GM19043 (cell line): ENCODE measurements at regions not wholly inside any gene's neighbourhood (a gene's known extent, or its start where the extent isn't known, plus 50 kb on each side); places are given as distances from the start of the nearest gene placed in this dataset.

ENCODE experiments used
- ATAC-seq: cut with Tn5 transposase; IDR thresholded peaks from one replicate; pipeline ENCODE4 v1.9.1; 2021; ENCODE audit warnings: low read depth; ENCODE audit not compliant: unreplicated experiment

GRCh38 chr4:4696530-4696929 lies 154.7 kb upstream of the STX18 start:
- no peak for ATAC-seq

DNA sequence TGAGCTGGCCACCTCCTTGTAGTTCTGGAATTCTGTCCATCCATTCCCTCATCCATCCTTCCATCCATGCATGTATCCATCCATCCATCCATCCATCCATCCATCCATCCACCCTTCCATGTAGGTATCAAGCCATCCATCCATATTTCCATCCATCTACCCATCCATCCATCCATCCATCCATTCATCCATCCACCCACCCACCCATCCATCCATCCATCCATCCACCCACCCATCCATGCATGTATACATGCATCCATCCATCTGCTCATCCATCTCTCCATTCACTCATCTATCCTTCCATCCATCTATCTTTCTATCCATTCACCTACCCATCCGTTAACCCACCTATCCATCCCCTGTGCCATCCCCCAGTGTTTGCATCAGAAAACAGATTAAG lies 153.6 kb upstream of the STX18 start:
- no peak for ATAC-seq

DNA sequence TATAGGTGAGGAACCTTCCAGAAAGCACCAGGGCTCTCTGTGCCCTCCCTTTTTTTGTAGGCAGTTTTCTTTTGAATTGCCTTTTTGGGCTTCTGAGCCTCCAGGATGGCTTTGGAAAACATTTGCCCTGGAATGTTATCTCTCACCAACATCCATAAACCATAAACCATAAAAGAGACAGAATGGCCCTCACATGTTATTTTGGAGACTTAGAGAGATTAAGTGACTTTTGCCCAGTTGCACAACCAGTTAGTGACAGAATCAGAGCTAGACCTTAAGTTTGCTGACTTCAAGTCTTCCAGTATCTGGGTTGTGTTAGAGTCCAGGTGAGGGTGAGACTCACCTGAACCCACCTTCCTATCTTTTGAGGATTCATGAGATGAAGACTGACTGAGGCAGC lies 153.0 kb upstream of the STX18 start:
- no peak for ATAC-seq

DNA sequence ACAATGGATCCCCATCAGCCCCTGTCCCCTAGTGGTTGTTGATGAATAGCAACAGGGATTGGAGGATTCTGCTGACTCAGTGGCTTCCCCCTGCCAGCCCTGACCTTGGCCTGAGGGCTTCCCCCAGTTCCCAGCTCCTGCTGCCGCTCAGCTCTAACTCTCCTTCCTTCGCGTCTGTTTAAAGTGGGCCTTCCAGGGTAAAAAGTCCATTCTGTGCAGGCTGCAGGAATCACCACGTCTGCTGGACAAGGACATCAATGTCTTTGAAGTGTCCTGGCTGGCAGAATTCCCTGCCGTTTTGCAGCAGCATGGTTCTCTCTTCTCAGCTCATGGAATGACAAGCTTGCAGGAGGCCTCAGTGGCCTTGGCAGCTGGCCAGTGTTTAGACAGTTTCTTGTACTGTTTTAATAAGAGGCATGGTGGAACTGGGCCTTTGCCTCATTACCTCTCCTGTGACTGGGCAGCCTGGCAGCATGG lies 152.5 kb upstream of the STX18 start:
- no peak for ATAC-seq

DNA sequence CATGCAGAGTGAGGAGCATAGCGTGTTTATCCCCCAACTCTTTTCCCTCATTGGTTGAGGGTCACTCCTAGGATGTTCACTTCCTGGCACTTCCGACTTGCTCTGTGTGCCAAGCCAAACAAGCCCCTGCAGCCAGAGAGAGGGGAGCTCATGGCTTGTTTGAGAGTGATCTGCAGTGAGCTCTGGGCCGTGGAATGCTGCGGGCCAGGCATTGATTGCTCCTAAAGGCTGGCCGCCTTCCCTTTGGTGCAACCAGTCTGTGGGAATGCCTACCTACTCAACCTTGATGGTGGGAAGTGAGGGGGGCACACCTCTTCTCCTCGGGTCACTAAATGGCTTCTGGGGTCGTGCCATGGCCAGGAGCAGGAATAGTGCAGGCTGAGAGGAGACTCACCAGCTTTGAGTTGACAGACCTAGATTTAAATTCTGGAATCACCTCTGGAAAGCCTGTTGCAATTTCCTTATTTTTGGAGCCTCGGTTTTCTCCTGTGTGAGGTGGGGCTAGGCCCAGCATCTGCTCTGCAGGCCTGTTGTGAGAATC lies 152.0 kb upstream of the STX18 start:
- ATAC-seq, result no peak

GRCh38 chr4:4693258-4693657 lies 151.4 kb upstream of the STX18 start:
- peak; percentile 55 for ATAC-seq

GRCh38 chr4:4690854-4691253 lies 149.0 kb upstream of the STX18 start:
- ATAC-seq, result no peak

DNA sequence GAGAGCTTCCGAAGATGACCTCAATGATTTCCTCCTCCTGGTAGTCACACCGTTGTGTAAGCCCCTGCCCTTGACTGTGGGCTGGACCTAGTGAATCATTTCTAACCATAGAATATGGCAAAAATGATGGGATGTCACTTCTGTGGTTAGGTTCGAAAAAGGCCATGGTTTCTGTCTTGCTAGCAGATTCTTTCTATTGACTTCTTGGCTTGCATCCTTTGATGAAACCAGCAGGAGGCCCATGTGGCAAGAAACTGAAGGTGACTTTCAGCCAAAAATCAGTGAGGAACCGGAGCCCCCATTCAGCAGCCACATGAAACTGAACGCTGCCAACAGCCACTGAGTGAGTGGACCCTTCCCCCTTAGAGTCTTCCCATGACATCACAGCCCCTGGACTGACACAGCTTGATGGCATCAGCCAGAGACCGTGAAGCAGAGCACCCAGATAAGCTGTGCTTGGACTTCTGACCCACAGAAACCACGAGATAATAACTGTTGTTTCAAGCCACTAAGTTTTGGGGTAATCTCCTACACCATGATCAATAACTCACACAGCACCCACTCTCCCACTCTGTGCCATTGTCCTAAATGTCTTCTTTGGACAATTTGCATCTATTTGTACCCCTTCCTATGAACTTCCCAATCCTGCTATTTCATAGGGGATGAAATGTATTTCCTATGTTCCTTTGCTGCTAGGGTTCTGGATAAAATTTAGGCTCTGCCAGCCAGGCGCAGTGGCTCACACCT lies 148.0 kb upstream of the STX18 start:
- ATAC-seq, result peak; percentile 68

- ATAC-seq, result no peak
These were observed 146.3 kb upstream of the STX18 start for GRCh38 chr4:4687935-4688727.

DNA sequence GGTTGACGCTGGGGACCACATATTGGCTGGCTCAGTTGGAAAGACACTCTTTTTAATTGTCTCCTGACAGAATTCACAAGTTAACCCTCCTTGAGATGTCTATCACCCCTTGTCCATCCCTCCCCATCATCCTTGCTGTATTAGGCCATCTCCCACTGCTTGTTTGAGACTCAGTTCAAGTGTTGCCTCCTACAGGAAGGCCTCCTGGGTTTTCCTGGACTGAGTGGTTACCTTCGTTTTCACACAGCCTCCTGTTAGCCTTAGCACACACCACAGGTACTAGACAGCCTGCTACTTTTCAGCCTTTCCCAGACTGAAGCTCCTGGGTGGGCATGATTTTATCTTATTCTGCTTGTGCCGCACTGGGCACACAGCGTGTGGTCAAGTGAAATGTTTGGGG lies 145.3 kb upstream of the STX18 start:
- no peak for ATAC-seq

GRCh38 chr4:4685810-4686795 lies 144.3 kb upstream of the STX18 start:
- no peak for ATAC-seq

GRCh38 chr4:4681653-4682052 lies 139.8 kb upstream of the STX18 start:
- no peak for ATAC-seq

- ATAC-seq, result no peak
These were observed 138.9 kb upstream of the STX18 start for GRCh38 chr4:4680758-4681157.

GRCh38 chr4:4680243-4680642 lies 138.4 kb upstream of the STX18 start:
- no peak for ATAC-seq

DNA sequence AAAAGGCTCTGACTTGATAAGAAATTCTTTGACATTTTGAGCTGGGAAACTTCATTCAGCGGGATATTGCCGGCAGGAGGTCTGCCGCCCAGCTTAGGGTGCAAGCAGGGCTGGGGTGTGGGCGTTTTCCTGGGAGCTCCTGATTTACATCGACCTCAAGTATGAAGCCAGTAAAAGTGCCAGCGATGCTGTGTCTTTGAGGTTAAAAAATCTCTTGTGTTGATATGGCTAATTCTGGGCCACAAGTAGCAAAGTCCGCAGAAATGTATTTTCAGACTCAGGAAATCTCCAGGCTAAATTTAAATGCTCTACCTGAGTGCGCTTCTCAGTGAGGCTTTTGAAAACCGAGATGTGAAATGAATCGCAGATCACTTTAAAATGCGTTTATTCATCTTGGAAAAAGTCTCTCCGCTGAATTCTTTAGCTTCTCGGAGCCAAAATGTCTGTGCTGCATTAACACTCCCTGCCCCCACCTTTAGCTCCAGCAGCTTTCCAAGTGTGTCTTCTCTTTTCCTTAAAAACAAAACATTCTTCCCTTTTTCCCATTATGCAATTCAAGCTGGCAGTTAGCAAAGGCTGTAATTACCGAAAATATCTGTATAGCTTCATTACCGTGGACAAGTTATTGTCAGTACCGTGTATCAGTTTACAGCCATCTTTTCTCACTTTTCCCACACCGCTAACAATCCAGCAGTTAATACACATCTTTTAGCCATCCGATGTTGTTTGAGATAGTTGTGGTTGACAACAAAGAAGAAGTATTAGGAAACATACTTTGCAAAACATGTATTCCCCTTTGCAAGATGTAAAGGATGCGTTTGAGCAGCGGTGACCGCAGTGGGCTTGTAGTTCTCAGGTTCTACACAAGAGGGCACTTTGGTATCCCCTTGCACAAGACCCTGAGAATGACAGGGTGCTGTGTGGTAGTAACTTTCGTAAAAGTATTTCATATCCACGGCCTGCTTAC lies 136.0 kb upstream of the STX18 start:
- ATAC-seq, result no peak

GRCh38 chr4:4675641-4676040 lies 133.8 kb upstream of the STX18 start:
- no peak for ATAC-seq

DNA sequence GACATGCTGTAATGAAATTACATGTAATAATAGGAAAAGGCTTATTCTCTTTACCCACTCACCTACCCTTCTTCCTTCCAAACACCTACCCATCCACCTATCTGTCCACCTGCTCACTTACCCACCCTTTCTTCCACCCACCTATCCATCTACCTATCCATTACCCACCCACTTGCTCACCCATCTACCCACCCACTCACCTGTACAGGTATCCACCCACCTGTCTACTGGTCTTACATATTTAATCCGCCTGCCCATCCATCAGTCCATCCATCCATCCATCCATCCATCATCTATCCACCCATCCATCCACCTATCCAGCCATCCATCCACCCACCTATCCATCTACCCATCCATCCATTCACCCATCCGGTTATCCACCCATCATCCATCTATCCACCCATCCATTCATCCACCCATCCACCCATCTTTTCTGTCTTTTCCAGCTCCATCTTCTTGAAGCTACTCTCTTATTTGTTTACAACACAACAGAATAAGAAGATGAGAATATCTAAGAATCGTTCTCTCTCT lies 133.3 kb upstream of the STX18 start:
- no peak for ATAC-seq

- no peak for ATAC-seq
These were observed 131.2 kb upstream of the STX18 start for GRCh38 chr4:4673070-4673469.

- no peak for ATAC-seq
These were observed 130.6 kb upstream of the STX18 start for GRCh38 chr4:4672402-4672801.
